HepG2 (cell line): ENCODE measurements at regions not wholly inside any gene's neighbourhood (a gene's known extent, or its start where the extent isn't known, plus 50 kb on each side); places are given as distances from the start of the nearest gene placed in this dataset.

Experiments
- ATAC-seq: fragments of 200-7000 bp; cut with Tn5 transposase; 3 replicates; pipeline ENCODE4 v1.9.1; 2020; ENCODE audit warnings: mild to moderate bottlenecking, moderate library complexity
- BruUV-seq: library from RNA; stranded (reverse); fragments of 400-500 nt; replicated peaks from 2 replicates; lab custom pipeline; 2021; lab: Mats Ljungman, UMichigan
- CTCF ChIA-PET: fragments of 300-600 bp; formaldehyde crosslinking; extraction: SDS; loops from one replicate; lab custom pipeline; 2021; ENCODE audit warnings: low total read pairs, inconsistent platforms, low intra/inter-chr PET ratio; lab: Yijun Ruan, JAX
- POLR2A ChIA-PET: fragments of 350-600 bp; sonication (Branson Sonifier 250); formaldehyde crosslinking; loops from one replicate; lab custom pipeline; 2020; ENCODE audit warnings: antibody characterized with exemption, inconsistent platforms; lab: Yijun Ruan, JAX
- DNase-seq: peaks from one replicate; pipeline ENCODE4 v3.0.0-alpha.2; 2015; ENCODE audit warnings: low spot score
- FAIRE-seq: peaks from 3 replicates; lab custom pipeline; 2011; peaks lifted over from hg19 to GRCh38; lab: Jason Lieb, UNC
- H2AFZ ChIP-seq: one replicate; pipeline ENCODE4 v1.6.1; 2011; ENCODE audit warnings: low read length, inconsistent platforms
- H3K27ac ChIP-seq: fragments of 300-600 bp; 3 replicates; pipeline ENCODE4 v1.8.0; 2011; ENCODE audit warnings: mixed run types, mild to moderate bottlenecking, mixed read lengths, low read length, inconsistent platforms; ENCODE audit not compliant: insufficient read depth; ENCODE audit errors: extremely low read length
- H3K27me3 ChIP-seq, 2 experiments: fragments of 200-600 bp in 1 of 2; 2 replicates in 1 of 2; 3 replicates in 1 of 2; pipeline versions ENCODE4 v1.6.0 to v1.8.0; 2011; ENCODE audit warnings: low read length in 2 of 2, mild to moderate bottlenecking in 2 of 2, moderate library complexity in 2 of 2, inconsistent platforms in 1 of 2; ENCODE audit not compliant: insufficient read depth in 2 of 2, control insufficient read depth in 1 of 2
- H3K36me3 ChIP-seq, 2 experiments: fragments of 200-600 bp in 1 of 2; replicated peaks in 1 of 2; 2 replicates in 1 of 2; 3 replicates in 1 of 2; pipeline versions ENCODE4 v1.5.1 to v1.8.0; 2011; ENCODE audit warnings: low read length in 2 of 2, inconsistent platforms in 1 of 2; ENCODE audit not compliant: insufficient read depth in 2 of 2, control insufficient read depth in 1 of 2
- H3K4me1 ChIP-seq: 2 replicates; pipeline ENCODE4 v1.5.1; 2012; ENCODE audit warnings: low read length, inconsistent platforms; ENCODE audit not compliant: insufficient read depth
- H3K4me2 ChIP-seq: 2 replicates; pipeline ENCODE4 v1.6.0; 2011; ENCODE audit warnings: low read depth, low read length, inconsistent platforms
- H3K4me3 ChIP-seq, 3 experiments: fragments of 200-600 bp in 1 of 3; sonication (generic), shearing (Covaris generic) in 1 of 3; replicated peaks in 1 of 3; 2 replicates each; pipeline ENCODE4 v1.5.1; 2011 to 2016; ENCODE audit warnings: low read length in 3 of 3, inconsistent platforms in 2 of 3, low read depth in 2 of 3, mild to moderate bottlenecking in 2 of 3, control low read depth in 1 of 3, mixed read lengths in 1 of 3; ENCODE audit not compliant: insufficient read depth in 1 of 3
- H3K79me2 ChIP-seq: one replicate; pipeline ENCODE4 v1.6.1; 2011; ENCODE audit warnings: low read length, inconsistent platforms; ENCODE audit not compliant: insufficient read depth
- H3K9ac ChIP-seq: 2 replicates; pipeline ENCODE4 v1.6.0; 2011; ENCODE audit warnings: mild to moderate bottlenecking, low read depth, low read length, inconsistent platforms; ENCODE audit not compliant: insufficient read depth
- H3K9me3 ChIP-seq: 2 replicates; pipeline ENCODE4 v1.5.1; 2012; ENCODE audit warnings: mild to moderate bottlenecking, low read length
- H4K20me1 ChIP-seq: 2 replicates; pipeline ENCODE4 v1.6.0; 2011; ENCODE audit warnings: inconsistent platforms, mild to moderate bottlenecking, low read length, moderate library complexity; ENCODE audit not compliant: insufficient read depth
- ZNF207 ChIP-seq: fragments of 450-650 bp; IDR thresholded peaks from 2 replicates; pipeline ENCODE4 v1.6.1; 2016; ENCODE audit warnings: antibody characterized with exemption, borderline replicate concordance
- WGBS: methylation state at CpG from one replicate; pipeline ENCODE4 v1.1.6; 2017; ENCODE audit warnings: low lambda C conversion rate; 5-methylcytosine and 5-hydroxymethylcytosine counted together
- in situ Hi-C: cut with HindIII; loops from 2 replicates; pipeline ENCODE4 v1.10.0; 2017; ENCODE audit warnings: low pct_unique_long_range_greater_than_20kb; ENCODE audit not compliant: extremely low pct_ligation_motif_present
- intact Hi-C: fragments of 100-400 bp; cut with micrococcal nuclease; formaldehyde crosslinking; loops from one replicate; pipeline ENCODE4 v1.10.0; 2022; ENCODE audit not compliant: unreplicated experiment
- TF ChIP-seq, protein P1 (sequence below): sonication (generic); formaldehyde crosslinking; conservative IDR thresholded peaks from 2 replicates; pipeline ENCODE4 v1.8.0; 2022; ENCODE audit warnings: missing genetic modification reagents
- TF ChIP-seq, protein P2 (sequence below): fragments of 450-650 bp; IDR thresholded peaks from 2 replicates; pipeline ENCODE4 v1.6.1; 2016

DNA sequence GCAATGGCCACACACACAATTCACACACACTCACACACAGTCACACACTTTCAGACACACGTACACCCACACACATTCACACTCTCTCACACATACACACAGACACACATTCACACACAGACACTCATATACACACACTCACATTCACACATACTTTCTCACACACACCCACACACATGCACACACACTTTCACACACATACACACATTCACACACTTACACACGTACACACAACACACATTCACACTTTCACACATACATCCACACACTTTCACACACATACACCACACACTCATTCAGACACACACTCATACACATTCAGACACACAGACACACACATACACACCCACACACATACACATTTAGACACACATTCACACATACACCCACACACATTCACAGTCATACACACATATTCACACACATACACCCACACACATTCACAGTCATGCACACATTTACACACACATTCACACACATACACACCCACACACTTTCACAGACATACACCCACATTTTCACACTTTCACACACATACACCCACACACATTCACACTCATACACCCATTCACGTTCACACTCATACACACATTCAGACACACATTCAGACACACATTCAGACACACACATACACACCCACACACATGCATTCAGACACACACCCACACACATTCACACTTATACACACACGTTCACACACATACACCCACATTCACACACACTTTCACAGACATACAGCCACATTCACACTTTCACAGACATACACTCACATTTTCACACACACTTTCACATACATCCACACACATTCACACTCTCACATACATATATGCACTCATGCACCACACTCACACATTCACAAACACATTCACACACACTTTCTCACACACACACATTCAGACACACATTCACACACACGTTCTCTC, 52.6 kb upstream of the C14orf180 start:
- Histone ChIP-seq H3K9me3 (peaks cover 19% of the 10 kb centered on the region), H3K4me3 (no peak overlapping the region), H3K36me3 (no peaks in the 10 kb centered on the region), H3K4me1 (no peaks in the 10 kb centered on the region), H3K9ac (no peak overlapping the region), H3K79me2 (no peaks in the 10 kb centered on the region), H3K27me3 (peaks cover 0 to 12% of the 10 kb centered on the region in 2 experiments; a peak in 3 of 5 replicates), H2AFZ (no peak overlapping the region), H3K27ac (no peak overlapping the region), H3K4me2 (no peak overlapping the region), H4K20me1 (no peaks in the 10 kb centered on the region)
- ChIA-PET POLR2A (no interaction called here), CTCF (no interaction called here)
- DNase-seq, result no peak
- peak; percentile 8 for FAIRE-seq
- WGBS, result under 1% methylated on average over 5 of the region's 5 CpGs
- no peak for ATAC-seq
- intact Hi-C loops, result no loop called here
- in situ Hi-C loops, result no loop called here
- BruUV-seq, result no TSS peak
- TF ChIP-seq, protein P1, sequence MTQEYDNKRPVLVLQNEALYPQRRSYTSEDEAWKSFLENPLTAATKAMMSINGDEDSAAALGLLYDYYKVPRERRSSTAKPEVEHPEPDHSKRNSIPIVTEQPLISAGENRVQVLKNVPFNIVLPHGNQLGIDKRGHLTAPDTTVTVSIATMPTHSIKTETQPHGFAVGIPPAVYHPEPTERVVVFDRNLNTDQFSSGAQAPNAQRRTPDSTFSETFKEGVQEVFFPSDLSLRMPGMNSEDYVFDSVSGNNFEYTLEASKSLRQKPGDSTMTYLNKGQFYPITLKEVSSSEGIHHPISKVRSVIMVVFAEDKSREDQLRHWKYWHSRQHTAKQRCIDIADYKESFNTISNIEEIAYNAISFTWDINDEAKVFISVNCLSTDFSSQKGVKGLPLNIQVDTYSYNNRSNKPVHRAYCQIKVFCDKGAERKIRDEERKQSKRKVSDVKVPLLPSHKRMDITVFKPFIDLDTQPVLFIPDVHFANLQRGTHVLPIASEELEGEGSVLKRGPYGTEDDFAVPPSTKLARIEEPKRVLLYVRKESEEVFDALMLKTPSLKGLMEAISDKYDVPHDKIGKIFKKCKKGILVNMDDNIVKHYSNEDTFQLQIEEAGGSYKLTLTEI (CRISPR knock-in tag), result no peak
- 0 out of 2 replicates have a peak, but pooled peaks have one; percentile 62 for TF ChIP-seq ZNF207
- TF ChIP-seq, protein P2, sequence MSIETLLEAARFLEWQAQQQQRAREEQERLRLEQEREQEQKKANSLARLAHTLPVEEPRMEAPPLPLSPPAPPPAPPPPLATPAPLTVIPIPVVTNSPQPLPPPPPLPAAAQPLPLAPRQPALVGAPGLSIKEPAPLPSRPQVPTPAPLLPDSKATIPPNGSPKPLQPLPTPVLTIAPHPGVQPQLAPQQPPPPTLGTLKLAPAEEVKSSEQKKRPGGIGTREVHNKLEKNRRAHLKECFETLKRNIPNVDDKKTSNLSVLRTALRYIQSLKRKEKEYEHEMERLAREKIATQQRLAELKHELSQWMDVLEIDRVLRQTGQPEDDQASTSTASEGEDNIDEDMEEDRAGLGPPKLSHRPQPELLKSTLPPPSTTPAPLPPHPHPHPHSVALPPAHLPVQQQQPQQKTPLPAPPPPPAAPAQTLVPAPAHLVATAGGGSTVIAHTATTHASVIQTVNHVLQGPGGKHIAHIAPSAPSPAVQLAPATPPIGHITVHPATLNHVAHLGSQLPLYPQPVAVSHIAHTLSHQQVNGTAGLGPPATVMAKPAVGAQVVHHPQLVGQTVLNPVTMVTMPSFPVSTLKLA, result peak; percentile 36; the same call in 1 of the 2 replicates
